ENCODE measurements at regions not wholly inside any gene's neighbourhood (a gene's known extent, or its start where the extent isn't known, plus 50 kb on each side); places are given as distances from the start of the nearest gene placed in this dataset.

DNA sequence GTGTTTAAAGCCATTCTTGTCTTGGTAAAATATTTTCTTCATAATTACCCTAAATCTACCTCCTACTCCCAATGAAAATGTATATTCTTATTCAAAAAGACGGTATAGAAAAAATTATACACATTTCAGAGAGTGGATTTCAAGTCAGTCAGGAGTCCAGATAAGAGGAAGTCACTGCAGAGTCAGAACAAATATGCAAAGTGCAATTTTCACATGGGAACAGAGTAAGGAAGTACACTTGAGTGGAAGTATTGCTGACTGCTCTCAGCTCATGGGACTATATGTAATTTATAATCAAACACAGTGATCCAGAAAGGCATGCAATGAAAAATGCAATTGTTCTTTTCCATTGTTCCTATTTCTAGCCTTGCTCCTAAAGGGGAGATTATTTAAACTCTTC lies 1128.0 kb downstream of the AACS start:
- DNase-seq (ENCODE audit: low read depth), result no peak

DNA sequence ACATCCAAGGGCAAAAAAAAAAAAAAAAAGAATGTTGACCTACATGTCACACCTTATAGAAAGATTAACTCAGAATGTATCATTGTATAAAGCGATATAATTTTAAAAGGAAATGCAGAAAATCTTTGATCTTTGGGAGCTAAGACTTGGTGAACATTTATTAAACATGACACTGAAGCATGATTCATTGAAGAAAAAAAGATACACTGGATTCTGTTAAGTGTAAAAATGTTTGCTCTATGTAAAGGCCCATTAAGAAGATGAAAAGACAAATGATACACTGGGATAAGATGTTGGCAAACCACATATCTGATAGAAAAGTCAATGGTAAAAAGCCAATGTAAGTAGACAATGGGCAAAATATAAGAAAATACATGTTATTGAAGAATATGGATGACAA lies 1131.0 kb downstream of the AACS start:
- DNase-seq (ENCODE audit: low read depth), result no peak

DNA sequence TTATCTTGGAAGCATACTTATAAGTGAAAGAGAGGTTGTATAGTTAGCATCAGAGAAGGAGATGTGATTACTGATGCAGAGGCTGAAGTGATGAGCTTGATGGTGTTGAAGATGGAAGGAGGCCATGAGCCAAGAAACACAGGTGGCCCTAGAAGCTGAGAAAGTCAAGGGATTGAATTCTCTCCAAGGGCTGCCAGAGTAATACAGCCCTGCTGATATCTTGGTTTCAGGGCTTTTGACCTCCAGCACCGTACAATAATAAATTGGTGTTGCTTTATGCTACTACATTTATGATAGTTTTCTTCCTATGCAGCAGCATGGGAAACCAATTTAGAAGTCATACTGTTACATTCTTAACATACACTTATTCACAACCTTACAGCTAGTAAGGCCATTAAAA lies 1133.3 kb downstream of the AACS start:
- DNase-seq (ENCODE audit: low read depth), result no peak

DNA sequence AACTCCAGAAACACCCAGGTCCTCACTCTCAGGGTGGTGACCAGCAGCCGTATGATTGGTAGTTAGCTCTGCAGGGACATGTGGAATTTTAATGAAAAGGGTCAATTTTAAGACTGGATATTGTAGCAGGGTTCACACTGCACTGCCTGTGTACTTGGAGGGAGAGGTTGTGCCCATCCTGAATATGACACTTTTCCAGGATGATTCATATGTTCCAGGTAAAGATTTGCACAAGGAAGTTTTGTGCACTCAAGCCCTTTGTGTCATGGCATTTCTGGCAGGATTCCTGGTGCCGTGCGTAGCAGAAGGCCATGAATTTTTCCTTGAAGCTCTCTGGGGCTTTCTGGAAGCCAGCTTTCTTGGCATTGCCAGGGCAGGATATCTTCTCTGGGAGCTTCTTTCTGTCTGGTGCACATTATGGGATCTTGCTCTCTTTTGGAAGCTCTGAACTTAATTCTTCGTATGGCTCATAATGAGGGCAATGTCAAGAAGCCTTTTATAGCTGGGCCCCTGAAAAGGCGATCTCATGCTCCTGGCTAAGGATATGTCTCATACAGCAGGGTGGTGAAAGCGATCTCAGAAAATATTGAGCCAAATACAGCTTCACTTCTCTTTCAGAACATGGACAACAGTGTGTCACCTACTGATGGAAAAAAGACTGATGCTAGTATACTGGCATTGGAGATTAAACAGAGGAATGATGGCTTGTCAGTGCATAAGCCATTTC lies 1133.9 kb downstream of the AACS start:
- no peak for DNase-seq (ENCODE audit: low read depth)

DNA sequence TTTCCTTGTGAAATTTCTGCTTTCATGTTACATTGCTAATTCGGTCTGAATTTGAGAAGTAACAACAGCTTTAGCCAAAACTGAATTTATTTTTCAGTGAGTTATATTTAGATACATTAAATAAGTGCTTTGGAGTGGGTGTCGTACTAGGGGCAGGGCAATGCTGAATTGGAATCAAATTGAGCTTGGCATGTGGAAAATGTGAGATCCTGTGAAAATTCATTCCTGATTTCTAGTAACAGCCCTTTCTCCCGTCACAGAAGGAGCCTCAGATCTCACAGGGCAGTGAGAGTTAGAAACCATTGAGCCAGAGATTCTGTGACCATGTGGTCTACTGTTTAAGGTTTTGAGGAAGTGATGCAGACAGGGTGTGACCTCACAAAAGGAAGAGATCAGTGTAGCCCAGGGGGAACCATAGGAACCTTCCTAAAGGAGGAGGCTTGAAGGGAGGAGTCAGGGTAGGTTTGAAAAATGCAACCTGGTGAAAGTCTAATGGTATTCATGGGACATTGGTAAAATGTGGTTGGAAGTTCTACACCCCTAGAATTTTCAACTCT lies 1136.8 kb downstream of the AACS start:
- no peak for DNase-seq (ENCODE audit: low read depth)

DNA sequence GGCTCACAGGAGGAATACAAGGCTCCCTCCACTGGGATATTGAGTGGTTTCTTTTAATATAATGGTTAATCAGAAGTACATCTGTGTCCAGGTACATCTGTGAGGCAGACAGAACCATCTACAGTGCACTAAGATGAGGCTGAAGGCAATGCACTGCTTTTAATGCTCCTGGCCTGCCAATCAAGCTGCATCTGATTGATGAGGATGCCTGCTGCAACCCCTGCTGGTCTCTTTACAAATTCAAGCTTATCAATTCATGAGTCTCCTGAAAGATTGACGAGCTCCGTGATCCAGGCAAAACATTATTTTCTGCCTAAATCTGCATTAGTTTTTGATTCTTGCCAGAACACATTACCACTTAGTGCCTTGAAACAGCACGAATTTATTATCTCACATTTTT lies 1139.1 kb downstream of the AACS start:
- no peak for DNase-seq (ENCODE audit: low read depth)

DNA sequence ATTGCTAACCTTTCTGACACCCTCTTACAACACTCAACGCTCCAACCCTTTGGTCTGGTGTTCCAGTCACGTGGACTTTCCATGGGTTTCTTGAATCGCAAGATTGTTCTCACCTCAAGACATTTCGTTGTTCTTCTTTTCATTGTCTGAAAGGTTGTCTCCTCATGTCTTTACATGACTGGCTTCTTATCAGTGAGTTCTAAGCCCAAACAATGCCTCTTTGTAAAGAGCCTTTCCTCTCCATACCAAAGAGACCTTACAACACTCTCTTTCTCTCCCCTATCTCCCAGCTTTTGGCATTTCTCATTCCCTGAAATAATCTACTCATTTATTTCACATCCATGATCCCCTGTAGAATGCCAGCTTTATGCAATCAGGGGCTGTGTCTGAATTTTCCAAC lies 1144.8 kb downstream of the AACS start:
- no peak for DNase-seq (ENCODE audit: low read depth)

DNA sequence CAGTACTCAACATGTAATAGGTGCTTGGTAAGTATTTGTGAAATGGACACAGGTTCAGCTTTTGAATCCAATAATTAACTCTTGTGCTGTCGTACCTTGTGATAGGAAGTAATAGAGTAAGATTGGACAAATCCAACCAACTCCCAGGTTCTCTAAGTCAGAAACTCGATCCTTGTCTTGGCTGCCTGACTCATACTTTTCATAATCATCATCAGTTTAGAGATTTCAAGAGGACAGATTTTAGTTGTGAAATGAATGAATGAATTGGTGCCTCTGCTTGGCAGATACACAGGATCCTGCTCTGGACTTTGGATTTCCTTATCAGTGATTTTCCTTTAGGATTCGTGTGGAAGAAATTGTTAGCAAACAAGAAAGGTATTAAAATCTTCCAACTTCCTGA lies 1145.2 kb downstream of the AACS start:
- no peak for DNase-seq (ENCODE audit: low read depth)

DNA sequence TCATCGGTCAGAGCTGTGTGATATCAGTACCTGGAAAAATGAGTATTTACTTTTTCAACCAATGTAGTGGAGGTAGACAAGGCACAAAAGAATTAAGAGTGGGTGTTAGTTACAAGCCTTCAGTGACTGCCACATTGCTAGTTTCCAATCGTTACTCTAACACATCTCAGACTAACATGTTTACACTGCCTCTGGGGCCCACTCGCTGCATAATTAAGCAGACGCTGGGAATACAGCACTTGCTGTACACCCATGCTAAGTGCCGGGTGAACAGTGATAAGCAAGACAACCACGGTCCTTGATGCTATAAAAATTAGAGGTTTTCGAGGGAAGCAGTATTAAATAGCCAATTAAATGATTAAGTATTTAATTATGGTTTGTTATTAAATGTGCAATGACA lies 1147.6 kb downstream of the AACS start:
- DNase-seq (ENCODE audit: low read depth), result no peak

DNA sequence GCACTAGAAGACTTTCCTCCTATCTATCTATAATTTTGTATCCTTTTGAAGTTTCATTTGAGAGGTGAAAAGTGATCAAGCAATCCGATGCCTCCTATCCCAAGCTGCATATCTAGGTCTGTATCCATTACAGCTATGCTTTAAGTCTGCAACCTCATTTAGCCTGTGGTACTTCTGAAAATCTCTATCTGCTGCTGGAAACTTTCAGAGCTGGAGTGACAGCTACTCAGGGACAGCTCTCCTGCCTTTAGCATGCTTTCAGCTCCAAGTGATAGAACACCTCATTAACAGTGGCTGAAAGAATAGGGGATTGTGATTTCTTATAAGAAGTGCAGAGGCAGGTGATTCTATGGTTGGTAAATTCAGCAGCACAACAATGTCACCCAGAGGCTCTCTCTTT lies 1153.5 kb downstream of the AACS start:
- no peak for DNase-seq (ENCODE audit: low read depth)

DNA sequence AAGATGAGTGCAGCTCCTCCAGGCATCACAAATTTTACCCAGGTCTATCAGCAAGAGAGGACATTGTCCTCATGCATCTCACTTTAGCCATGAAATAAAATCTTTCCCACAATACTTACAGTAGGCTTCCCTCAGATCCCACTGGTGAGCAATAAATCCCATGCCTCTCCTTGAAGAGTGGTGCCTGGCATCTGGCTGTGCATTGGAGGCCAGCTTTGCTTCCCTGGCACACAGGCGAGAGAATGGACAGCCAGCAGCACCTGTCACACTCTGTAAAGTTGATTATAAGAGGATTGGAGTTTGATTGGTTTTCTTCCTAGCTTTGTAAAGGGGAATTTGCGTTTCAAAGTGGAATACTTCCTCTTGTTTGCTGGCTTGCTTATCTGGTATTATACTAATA lies 1153.9 kb downstream of the AACS start:
- no peak for DNase-seq (ENCODE audit: low read depth)

DNA sequence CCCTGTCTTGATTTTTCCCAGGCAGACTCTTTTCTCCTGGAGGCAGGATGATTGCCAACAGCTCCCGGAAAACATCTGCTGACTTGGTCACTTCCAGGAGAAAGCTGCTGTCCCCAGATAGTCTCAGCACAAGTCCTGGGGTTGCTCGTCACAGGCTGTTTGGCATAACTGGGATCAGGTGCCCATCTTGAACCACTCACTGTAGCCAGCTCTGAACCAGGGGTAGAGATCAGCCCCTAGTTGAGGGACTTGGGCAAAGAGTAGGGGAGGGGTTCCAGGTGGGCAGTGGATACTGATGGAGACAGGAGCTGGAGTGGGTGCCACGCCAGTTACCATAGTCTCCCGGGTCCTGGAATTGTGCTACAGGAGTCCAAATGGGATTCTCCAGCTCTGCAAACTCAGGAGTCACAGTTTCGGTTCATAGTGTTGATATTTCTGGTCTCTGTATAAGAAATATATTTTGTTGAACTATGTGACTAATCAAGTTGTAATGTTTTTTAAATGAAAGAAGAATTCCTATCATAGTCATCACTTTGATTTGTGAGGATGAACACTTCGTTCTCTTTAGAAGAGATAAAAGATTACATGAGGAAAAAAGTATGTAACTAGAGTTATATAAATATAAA lies 1154.5 kb downstream of the AACS start:
- no peak for DNase-seq (ENCODE audit: low read depth)

DNA sequence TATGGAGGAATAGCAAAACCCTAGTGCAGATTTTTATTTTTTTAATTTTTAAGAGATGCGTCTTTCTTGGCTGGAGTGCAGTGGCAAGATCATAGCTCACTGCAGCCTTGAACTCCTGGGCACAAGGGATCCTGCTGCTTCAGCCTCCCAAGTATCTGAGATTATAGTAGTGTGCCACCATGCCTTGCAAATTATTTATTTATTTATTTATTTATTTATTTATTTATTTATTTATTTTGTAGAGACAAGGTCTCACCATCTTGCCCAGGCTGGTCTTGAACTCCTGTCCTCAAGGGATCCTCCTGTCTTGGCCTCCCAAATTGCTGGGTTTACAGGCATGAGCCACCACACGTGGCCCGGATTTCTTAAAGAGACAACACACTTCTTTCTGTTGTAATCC lies 1158.8 kb downstream of the AACS start:
- no peak for DNase-seq (ENCODE audit: low read depth)

DNA sequence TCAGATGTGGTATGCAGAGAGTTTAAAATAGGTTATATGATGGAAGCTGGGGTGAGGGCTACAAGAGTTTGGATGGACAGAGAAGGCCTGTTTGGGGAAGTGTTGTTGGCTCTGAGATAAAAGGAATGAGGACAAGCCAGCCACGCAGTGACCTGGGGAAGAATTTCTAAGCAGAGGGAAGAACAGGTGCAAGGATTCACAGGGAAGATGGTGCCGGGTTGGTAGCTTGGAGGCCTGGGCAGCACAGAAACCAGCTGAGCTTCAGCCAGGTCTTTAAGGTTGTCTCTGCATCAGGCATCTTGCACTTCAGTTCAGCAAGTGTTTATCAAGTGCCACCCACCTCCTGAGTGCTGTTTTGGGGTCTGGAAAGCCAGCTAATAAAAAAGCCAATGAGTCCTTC lies 1163.7 kb downstream of the AACS start:
- DNase-seq (ENCODE audit: low read depth), result no peak

DNA sequence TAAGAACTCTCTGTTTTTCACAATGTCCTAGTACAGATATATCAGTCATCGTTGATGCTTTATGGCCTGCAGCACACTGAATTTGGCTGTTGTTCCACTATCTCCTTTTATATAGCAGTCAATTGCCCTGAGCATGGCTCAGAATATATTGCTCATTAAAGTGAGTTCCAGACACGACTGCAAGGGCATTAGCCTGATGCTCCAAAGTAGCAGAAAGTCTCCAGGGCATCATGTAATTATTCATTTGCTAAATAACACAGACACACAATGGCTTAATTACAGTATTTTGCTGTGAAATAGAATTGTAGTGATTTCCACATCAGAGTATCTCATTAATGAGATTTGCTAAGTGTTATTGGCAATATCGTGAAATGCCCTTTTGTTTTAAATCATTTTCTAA lies 1167.5 kb downstream of the AACS start:
- DNase-seq (ENCODE audit: low read depth), result no peak

DNA sequence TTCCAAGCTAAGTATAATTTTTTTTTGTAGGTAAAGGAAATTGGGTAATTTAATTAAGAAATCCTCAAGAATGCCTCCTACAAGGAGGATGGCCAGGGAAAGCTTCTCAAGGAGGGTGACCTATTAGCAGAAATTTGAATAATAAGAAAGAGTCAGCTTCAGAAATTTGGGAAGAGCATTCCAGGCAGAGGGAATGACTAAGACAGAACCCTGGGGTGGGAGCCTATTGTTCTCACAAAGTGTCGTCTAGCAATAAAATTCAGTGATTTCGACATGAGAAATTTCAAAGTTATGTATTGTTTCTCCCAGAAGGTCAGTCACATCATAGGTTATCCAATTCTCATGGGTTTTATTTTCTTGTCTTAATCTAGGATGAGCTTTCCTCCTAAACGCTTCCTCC lies 1168.4 kb downstream of the AACS start:
- DNase-seq (ENCODE audit: low read depth), result no peak

DNA sequence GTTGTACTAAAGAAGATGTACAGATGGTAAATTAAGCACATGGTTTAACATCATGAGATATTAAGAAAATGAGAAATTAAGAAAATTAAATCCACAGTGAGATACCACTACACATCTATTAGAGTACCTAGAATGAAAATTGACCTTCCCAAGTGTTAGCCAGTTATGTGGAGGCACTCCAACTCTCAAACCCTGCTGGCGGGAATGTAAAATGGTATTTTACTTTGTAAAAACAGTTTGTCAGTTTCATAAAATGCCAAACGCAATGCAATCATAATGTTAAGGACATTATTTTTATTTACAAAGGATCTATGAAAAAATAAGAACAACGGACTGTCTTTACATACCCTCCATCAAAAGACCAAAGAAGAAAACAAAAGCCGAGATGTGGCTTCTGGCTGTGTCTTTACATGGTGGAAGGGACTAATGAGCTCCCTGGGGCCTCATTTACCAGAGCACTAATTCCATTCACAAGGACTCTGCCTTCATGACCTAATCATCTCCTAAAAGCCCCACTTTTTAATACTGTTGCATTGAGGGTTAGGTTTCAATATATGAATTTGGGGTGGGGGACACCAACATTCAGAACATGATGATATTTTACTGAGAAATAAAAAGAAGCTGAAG lies 1178.7 kb downstream of the AACS start:
- no peak for DNase-seq (ENCODE audit: low read depth)

DNA sequence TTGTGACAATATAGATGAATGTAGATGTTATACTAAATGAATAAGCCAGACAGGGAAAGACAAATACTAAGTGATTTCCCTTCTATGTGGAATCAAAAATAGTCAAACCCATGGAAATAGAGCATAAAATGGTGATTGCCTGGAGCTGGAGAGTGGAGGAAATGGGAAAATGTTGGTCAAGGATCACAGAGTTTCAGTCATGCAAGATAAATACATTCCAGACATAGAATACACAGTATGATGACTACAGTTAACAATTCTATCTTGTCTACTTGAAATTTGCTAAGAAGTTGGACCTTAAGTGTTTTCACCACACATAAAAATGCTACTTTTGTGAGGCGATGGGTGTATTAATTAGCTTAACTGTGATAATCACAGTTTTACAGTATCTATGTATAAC lies 1182.7 kb downstream of the AACS start:
- DNase-seq (ENCODE audit: low read depth), result no peak

DNA sequence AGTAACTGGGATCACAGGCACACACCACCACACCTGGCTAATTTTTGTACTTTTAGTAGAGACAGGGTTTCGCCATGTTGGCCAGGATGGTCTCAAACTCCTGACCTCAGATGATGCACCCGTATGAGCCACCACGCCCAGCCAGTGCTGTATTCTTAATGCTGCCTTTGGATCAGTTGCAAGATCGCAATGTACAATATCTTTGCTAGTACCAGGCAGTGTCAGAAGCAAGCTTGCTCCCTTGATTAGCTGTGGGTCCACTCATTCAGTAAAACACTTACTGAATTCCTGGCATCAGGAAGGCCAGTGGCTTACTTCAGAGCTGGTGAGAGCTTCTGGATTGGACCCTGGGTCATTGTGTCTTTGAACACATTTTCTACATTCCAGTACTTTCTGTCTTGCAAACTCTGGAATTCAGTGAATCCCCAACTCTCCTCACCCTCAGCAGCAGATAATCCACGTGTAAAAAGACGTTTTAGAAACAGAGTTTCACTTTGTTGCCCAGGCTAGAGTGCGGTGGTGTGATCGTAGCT lies 1183.7 kb downstream of the AACS start:
- no peak for DNase-seq (ENCODE audit: low read depth)

DNA sequence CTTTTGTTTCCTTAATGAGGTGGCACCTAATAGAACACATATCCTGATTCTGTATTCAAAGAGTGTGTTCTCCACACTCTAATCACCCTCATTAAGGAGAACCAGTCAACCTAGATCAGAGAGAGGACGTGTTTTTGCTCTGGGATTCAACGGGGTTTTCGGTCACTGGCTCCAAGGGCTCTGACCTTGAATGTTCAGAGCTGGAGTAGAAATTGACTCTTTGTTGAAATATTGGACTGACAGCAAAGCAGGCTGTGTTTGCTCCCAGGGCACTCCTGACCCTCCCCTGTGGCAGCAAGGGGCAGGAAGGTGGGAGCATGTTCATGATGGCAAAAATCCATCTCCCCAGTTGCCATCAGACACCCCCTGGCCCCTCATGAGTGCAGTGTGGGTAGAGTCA lies 1193.0 kb downstream of the AACS start:
- DNase-seq (ENCODE audit: low read depth), result no peak

DNA sequence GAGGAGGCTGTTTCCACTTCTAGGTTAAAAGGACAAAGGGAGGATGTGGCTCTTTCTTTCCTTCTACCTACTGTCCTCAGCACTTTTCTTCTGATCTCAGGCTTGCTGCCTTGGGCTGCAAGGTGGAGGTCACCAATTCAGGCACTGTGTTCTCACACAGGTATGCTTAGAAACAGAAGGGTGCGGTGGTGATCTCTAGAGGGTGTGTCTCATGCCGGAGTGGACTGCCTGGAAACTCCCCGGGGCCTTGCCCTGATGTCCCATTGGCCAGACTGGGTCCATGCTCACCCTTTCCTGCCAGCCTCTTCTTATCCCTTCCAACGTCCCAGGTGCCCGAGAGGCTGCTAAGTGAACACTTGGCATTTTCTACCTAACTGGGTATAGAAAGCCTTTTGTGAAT lies 1197.6 kb downstream of the AACS start:
- DNase-seq (ENCODE audit: low read depth), result no peak

DNA sequence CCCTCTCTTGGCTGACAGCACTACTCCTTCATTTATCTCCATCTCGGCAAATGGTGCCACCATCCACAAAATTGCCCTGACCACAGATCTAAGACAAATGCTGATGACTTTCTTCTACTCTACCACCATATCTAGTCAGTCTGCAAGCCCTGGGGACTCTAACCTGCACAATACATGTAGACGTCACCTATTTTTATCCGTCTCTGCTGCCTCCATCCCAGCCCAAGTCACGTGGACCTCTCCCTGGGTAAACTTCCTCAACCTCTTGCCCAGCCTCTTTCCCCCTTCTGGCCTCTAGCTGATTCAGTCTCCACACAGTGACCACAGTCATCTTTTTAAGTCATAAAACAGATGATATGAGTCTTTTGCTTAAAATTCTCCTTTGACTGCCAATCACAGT lies 1203.0 kb downstream of the AACS start:
- DNase-seq (ENCODE audit: low read depth), result no peak

DNA sequence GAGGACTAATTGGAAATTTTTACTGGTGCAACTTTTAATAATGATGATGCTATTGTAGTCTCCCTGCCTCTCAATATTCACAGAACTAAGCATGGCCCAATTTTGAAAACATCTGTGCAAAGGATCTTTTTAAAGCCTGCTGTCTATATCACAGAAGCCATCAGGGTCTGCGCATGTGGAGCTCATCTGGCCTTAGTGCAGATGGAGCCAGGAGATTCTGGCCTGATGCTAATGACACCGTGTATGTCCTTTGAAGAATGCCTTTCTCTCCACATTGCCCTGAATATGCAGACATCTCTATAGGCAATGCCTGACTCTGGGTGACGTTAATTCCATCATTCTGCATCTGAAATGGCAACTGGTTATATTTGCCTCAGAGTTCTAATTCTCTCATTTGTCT lies 1205.9 kb downstream of the AACS start:
- DNase-seq (ENCODE audit: low read depth), result no peak

Measured in GM04504 (cell line).